Tibial nerve (tissue), 4 donors: ENCODE measurements at regions not wholly inside any gene's neighbourhood (a gene's known extent, or its start where the extent isn't known, plus 50 kb on each side); places are given as distances from the start of the nearest gene placed in this dataset.
"Not testable (repeated sequence)": the region's sequence is repeated elsewhere in the genome, so short reads cannot be mapped to it uniquely, and the experiment has no call there.

ENCODE experiments used
- DNase-seq, 2 donors: peaks; one replicate each; pipeline ENCODE4 v3.0.0-alpha.2; 2019; ENCODE audit warnings: low spot score in 2 of 2
- H3K27ac ChIP-seq, 4 donors: fragments of 200-600 bp; sonication (generic) in 3 of 4; one replicate each; pipeline ENCODE4 v1.5.1; 2017 to 2019; ENCODE audit warnings: mild to moderate bottlenecking in 1 of 4
- H3K27me3 ChIP-seq, 2 donors: fragments of 200-600 bp; sonication (generic) in 1 of 2; one replicate each; pipeline versions ENCODE4 v1.5.1 to v1.6.0; 2017 to 2019
- H3K36me3 ChIP-seq, 3 donors: fragments of 200-600 bp; sonication (generic); one replicate each; pipeline ENCODE4 v1.5.1; 2018 to 2019
- H3K4me1 ChIP-seq, 4 donors: fragments of 200-600 bp; sonication (generic) in 3 of 4; one replicate each; pipeline ENCODE4 v1.5.1; 2017 to 2019
- H3K4me3 ChIP-seq, 4 donors: fragments of 200-600 bp; sonication (generic) in 3 of 4; one replicate each; pipeline ENCODE4 v1.5.1; 2017 to 2019; ENCODE audit warnings: mild to moderate bottlenecking in 1 of 4, moderate library complexity in 1 of 4
- H3K9me3 ChIP-seq, 4 donors: fragments of 200-600 bp; sonication (generic) in 3 of 4; one replicate each; pipeline ENCODE4 v1.5.1; 2017 to 2019
- CTCF ChIP-seq, 5 experiments: fragments of 200-600 bp in 3 of 5; fragments of 450-650 bp in 2 of 5; sonication (generic) in 3 of 5; IDR thresholded peaks; one replicate each; pipeline ENCODE4 v1.5.1; 2016 to 2019; ENCODE audit warnings: antibody characterized with exemption in 5 of 5, mild to moderate bottlenecking in 3 of 5, moderate library complexity in 2 of 5
- EP300 ChIP-seq, 2 donors: sonication (generic); formaldehyde crosslinking; IDR thresholded peaks; one replicate each; pipeline ENCODE4 v1.6.1; 2017; ENCODE audit warnings: antibody characterized with exemption in 2 of 2, mild to moderate bottlenecking in 1 of 2
- POLR2A ChIP-seq, 2 donors: fragments of 450-650 bp; IDR thresholded peaks; one replicate each; pipeline ENCODE4 v1.6.1; 2017; ENCODE audit warnings: antibody characterized with exemption in 2 of 2, mild to moderate bottlenecking in 2 of 2, moderate library complexity in 2 of 2
- WGBS, 2 donors: methylation state at CpG; one replicate each; pipeline ENCODE4 v1.1.5; 2018; 5-methylcytosine and 5-hydroxymethylcytosine counted together

DNA sequence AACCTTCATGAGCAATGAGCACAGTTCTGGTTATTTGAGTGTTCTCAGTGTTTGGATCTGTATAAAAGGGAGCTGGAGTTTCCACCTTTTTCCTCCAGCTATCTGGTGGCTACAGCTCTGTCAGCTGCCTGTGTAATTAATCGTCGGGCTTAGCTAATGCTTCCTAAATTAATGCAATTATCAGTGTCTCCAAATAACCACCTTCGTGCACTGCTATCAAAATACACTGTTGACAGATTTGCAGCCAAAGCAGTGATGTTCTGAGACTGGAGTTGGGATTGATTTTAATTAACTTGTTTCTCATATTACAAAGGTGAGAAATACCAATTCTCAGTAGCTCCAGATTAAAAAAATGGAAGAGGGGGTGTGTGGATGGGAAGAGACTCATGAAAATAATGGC is 325.8 kb downstream of the CBLN1 start:
- no peaks in the 10 kb centered on the region for H3K9me3 ChIP-seq
- no peaks in the 10 kb centered on the region for H3K27me3 ChIP-seq
- H3K27ac ChIP-seq: no peak overlapping the region
- TF ChIP-seq CTCF (IDR thresholded peaks at IDR 0.05): no peak
- WGBS, 2 donors: 52 to 74% methylated on average over 3 of the region's 3 CpGs
- no peaks in the 10 kb centered on the region for H3K4me1 ChIP-seq
- DNase-seq: no peak
- H3K36me3 ChIP-seq: no peaks in the 10 kb centered on the region
- no peak overlapping the region for H3K4me3 ChIP-seq

DNA sequence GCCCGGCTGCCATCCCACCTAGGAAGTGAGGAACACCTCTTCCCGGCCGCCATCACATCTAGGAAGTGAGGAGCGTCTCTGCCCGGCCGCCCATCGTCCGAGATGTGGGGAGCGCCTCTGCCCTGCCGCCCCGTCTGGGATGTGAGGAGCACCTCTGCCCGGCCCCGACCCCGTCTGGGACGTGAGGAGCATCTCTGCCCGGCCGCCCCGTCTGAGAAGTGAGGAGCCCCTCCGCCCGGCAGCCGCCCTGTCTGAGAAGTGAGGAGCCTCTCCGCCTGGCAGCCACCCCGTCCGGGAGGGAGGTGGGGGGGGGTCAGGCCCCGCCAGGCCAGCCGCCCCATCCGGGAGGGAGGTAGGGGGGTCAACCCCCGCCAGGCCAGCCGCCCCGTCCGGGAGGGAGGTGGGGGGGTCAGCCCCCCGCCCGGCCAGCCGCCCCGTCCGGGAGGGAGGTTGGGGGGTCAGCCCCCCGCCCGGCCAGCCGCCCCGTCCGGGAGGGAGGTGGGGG is 330.0 kb downstream of the CBLN1 start:
- WGBS, 2 donors: 95% methylated on average over 13 to 19 of the region's 41 CpGs
- not testable (repeated sequence) for H3K27me3 ChIP-seq, DNase-seq, H3K36me3 ChIP-seq, H3K9me3 ChIP-seq, H3K4me1 ChIP-seq, H3K27ac ChIP-seq, H3K4me3 ChIP-seq

- 89% methylated on average over 2 of the region's 2 CpGs for WGBS, 2 donors
- no peaks in the 10 kb centered on the region for H3K9me3 ChIP-seq
- no peak overlapping the region for H3K27ac ChIP-seq
- TF ChIP-seq POLR2A (IDR thresholded peaks at IDR 0.05) (no peak), EP300 (IDR thresholded peaks at IDR 0.05) (no peak), CTCF (IDR thresholded peaks at IDR 0.05) (no peak)
- no peak for DNase-seq
- no peaks in the 10 kb centered on the region for H3K36me3 ChIP-seq
- H3K4me1 ChIP-seq: no peaks in the 10 kb centered on the region
- no peak overlapping the region for H3K4me3 ChIP-seq
- H3K27me3 ChIP-seq: no peaks in the 10 kb centered on the region
Observed at GRCh38 chr16:48950184-48950583, 331.5 kb downstream of the CBLN1 start.

- no peak for DNase-seq
- Histone ChIP-seq H3K9me3 (no peaks in the 10 kb centered on the region), H3K4me1 (no peaks in the 10 kb centered on the region), H3K36me3 (no peaks in the 10 kb centered on the region), H3K27ac (no peak overlapping the region), H3K27me3 (no peaks in the 10 kb centered on the region), H3K4me3 (no peak overlapping the region)
- WGBS, 2 donors: 84% methylated on average over 2 of the region's 2 CpGs
- TF ChIP-seq CTCF (IDR thresholded peaks at IDR 0.05) (no peak), POLR2A (IDR thresholded peaks at IDR 0.05) (no peak), EP300 (IDR thresholded peaks at IDR 0.05) (no peak)
Observed at GRCh38 chr16:48949636-48950035, 332.0 kb downstream of the CBLN1 start.

- H3K27me3 ChIP-seq: no peaks in the 10 kb centered on the region
- H3K9me3 ChIP-seq: no peaks in the 10 kb centered on the region
- no peaks in the 10 kb centered on the region for H3K36me3 ChIP-seq
- no peak overlapping the region for H3K27ac ChIP-seq
- WGBS, 2 donors: 65 to 70% methylated on average over 3 of the region's 3 CpGs
- no peak for DNase-seq
- no peak overlapping the region for H3K4me3 ChIP-seq
- TF ChIP-seq CTCF (IDR thresholded peaks at IDR 0.05) (no peak), EP300 (IDR thresholded peaks at IDR 0.05) (no peak), POLR2A (IDR thresholded peaks at IDR 0.05) (no peak)
- H3K4me1 ChIP-seq: no peaks in the 10 kb centered on the region
Observed at GRCh38 chr16:48948911-48949310, 332.7 kb downstream of the CBLN1 start.

DNA sequence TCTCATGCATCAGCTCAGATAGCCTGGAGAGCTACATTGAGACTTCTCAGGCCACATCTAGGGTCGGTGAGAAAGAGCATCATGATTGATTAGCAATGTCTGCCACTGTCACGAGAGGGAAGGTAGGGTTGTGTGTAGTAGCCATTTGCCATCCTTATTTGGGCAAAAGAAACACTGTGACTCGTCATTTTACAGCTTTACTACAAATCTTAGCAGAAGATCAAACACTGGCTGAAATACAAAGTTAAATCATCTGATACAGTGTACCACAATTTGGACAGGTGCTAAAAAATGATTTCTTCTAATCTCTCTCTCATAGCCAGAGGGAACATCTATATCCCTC is 334.3 kb downstream of the CBLN1 start:
- no peak for DNase-seq
- no peak overlapping the region for H3K27ac ChIP-seq
- TF ChIP-seq POLR2A (IDR thresholded peaks at IDR 0.05): no peak
- TF ChIP-seq EP300 (IDR thresholded peaks at IDR 0.05): no peak
- H3K4me3 ChIP-seq: no peak overlapping the region
- H3K4me1 ChIP-seq: no peaks in the 10 kb centered on the region
- H3K9me3 ChIP-seq: no peaks in the 10 kb centered on the region
- H3K27me3 ChIP-seq: no peaks in the 10 kb centered on the region
- no peaks in the 10 kb centered on the region for H3K36me3 ChIP-seq
- WGBS, 2 donors: 44% methylated on average over 3 of the region's 3 CpGs
